Endodermal cell (in vitro differentiated cells): ENCODE measurements at regions not wholly inside any gene's neighbourhood (a gene's known extent, or its start where the extent isn't known, plus 50 kb on each side); places are given as distances from the start of the nearest gene placed in this dataset.

Experiments used
- DNase-seq: peaks from one replicate; pipeline ENCODE4 v3.0.0-alpha.2; 2017
- H3K27ac ChIP-seq: 2 replicates; pipeline ENCODE4 v1.5.1; 2013; ENCODE audit warnings: mild to moderate bottlenecking, low read depth, low read length, moderate library complexity
- H3K27me3 ChIP-seq: 2 replicates; pipeline ENCODE4 v1.6.1; 2013; ENCODE audit warnings: mild to moderate bottlenecking, low read length, moderate library complexity; ENCODE audit not compliant: insufficient read depth, control insufficient read depth, poor library complexity, severe bottlenecking
- H3K36me3 ChIP-seq: 2 replicates; pipeline ENCODE4 v1.7.0; 2013; ENCODE audit warnings: mild to moderate bottlenecking, low read length, moderate library complexity; ENCODE audit not compliant: control insufficient read depth, insufficient read depth
- H3K4me1 ChIP-seq: one replicate; pipeline ENCODE4 v1.7.0; 2013; ENCODE audit warnings: low read length; ENCODE audit not compliant: control insufficient read depth, insufficient read depth
- H3K4me3 ChIP-seq: 2 replicates; pipeline ENCODE4 v1.5.1; 2013; ENCODE audit warnings: mild to moderate bottlenecking, low read length, moderate library complexity
- H3K9ac ChIP-seq: 2 replicates; pipeline ENCODE4 v1.6.1; 2013; ENCODE audit warnings: mild to moderate bottlenecking, low read length, moderate library complexity; ENCODE audit not compliant: poor library complexity, severe bottlenecking; ENCODE audit errors: extremely low read depth
- H3K9me3 ChIP-seq: 2 replicates; pipeline ENCODE4 v1.6.1; 2013; ENCODE audit warnings: mild to moderate bottlenecking, low read length, moderate library complexity; ENCODE audit not compliant: control insufficient read depth
- H3K27ac Mint-ChIP-seq: 2 replicates; pipeline ENCODE4 v1.8.0; 2020; ENCODE audit warnings: mixed read lengths
- H3K27me3 Mint-ChIP-seq: 2 replicates; pipeline ENCODE4 v1.8.0; 2021; ENCODE audit warnings: mild to moderate bottlenecking, mixed read lengths; ENCODE audit not compliant: insufficient read depth
- H3K36me3 Mint-ChIP-seq: 2 replicates; pipeline ENCODE4 v1.8.0; 2020; ENCODE audit warnings: low read depth, mixed read lengths
- H3K4me1 Mint-ChIP-seq: 2 replicates; pipeline ENCODE4 v1.8.0; 2020; ENCODE audit warnings: mixed read lengths
- H3K4me3 Mint-ChIP-seq: 2 replicates; pipeline ENCODE4 v1.8.0; 2020; ENCODE audit warnings: mild to moderate bottlenecking, moderate library complexity, mixed read lengths
- H3K9me3 Mint-ChIP-seq: 2 replicates; pipeline ENCODE4 v1.8.0; 2020; ENCODE audit warnings: mild to moderate bottlenecking, mixed read lengths
- WGBS, 2 experiments: methylation state at CpG; one replicate each; pipeline versions ENCODE4 v1.1.5 to v1.1.7; 2013; ENCODE audit warnings: missing lambda C conversion rate in 2 of 2, mixed read lengths in 1 of 2; ENCODE audit not compliant: insufficient coverage in 1 of 2, insufficient read length in 1 of 2; 5-methylcytosine and 5-hydroxymethylcytosine counted together
- TF ChIP-seq, protein P1 (sequence below): fragments of 200-600 bp; sonication (generic); conservative IDR thresholded peaks from 2 replicates; pipeline ENCODE4 v1.5.0; 2021; ENCODE audit warnings: antibody characterized with exemption, mild to moderate bottlenecking

DNA sequence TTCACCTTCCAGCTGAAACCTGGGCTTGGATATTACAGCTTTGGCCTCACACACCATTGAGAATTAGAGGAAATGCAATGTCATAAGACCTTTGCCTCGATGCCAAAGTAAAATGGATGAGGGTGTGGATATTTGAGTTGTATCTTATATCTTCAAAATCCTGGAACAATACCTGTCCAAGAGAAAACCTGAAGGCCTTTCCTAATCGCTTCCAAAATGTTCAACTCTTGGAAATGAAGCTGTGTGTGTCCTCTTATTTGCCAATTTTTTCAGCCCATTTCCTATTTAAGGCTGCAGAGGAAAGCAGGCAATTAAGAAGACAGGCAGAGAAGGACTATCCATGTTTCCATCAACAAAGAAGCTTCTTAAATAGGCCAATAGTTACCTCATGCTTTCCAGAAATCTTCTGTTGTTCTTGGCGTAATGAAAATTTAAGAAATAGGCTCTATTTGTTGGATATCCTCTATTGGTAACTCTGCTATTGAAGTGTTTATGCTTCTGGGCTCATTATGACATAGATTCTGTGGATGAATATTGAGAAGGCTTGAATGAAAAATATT is 99.5 kb upstream of the ZBTB20 start:
- no peak overlapping the region for H3K4me3 Mint-ChIP-seq
- no peaks in the 10 kb centered on the region for H3K27me3 ChIP-seq
- WGBS, 2 experiments, result 88 to 89% methylated on average over 1 to 3 of the region's 3 CpGs
- H3K4me1 Mint-ChIP-seq, result peaks cover 1% of the 10 kb centered on the region
- H3K9ac ChIP-seq, result no peak overlapping the region
- no peak overlapping the region for H3K27ac ChIP-seq
- DNase-seq, result no peak
- H3K4me3 ChIP-seq, result no peak overlapping the region
- H3K4me1 ChIP-seq, result no peaks in the 10 kb centered on the region
- H3K9me3 ChIP-seq, result no peaks in the 10 kb centered on the region
- H3K27me3 Mint-ChIP-seq, result no peaks in the 10 kb centered on the region
- H3K36me3 Mint-ChIP-seq, result no peaks in the 10 kb centered on the region
- no peaks in the 10 kb centered on the region for H3K36me3 ChIP-seq
- TF ChIP-seq, protein P1, sequence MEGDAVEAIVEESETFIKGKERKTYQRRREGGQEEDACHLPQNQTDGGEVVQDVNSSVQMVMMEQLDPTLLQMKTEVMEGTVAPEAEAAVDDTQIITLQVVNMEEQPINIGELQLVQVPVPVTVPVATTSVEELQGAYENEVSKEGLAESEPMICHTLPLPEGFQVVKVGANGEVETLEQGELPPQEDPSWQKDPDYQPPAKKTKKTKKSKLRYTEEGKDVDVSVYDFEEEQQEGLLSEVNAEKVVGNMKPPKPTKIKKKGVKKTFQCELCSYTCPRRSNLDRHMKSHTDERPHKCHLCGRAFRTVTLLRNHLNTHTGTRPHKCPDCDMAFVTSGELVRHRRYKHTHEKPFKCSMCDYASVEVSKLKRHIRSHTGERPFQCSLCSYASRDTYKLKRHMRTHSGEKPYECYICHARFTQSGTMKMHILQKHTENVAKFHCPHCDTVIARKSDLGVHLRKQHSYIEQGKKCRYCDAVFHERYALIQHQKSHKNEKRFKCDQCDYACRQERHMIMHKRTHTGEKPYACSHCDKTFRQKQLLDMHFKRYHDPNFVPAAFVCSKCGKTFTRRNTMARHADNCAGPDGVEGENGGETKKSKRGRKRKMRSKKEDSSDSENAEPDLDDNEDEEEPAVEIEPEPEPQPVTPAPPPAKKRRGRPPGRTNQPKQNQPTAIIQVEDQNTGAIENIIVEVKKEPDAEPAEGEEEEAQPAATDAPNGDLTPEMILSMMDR, result no peak
- H3K9me3 Mint-ChIP-seq, result peaks cover 3% of the 10 kb centered on the region
- H3K27ac Mint-ChIP-seq, result no peak overlapping the region

DNA sequence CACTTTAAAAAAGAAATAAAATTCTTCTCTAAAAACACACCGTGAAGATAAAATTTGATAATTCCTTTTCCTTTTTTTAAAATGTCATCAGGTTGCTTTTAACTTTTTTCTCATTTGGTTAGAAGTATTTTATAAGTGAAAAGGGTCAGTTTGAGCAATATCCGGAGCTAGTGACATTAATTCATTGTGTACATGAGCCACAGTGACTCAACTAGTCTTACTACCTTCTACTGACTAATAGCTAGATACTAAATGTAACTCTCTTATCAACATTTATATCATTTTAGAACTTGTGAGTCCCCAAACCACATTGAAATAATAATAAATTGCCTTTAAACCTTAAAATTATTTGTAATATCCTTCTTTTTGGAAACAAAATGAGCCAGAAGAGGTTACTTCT is 101.2 kb upstream of the ZBTB20 start:
- no peak overlapping the region for H3K9ac ChIP-seq
- Mint-ChIP-seq H3K36me3 (no peaks in the 10 kb centered on the region), H3K9me3 (peaks cover 3% of the 10 kb centered on the region), H3K27ac (no peak overlapping the region), H3K27me3 (no peaks in the 10 kb centered on the region), H3K4me3 (no peak overlapping the region), H3K4me1 (peaks cover 1% of the 10 kb centered on the region)
- H3K27ac ChIP-seq, result no peak overlapping the region
- no peak for DNase-seq
- 91% methylated on average over 2 of the region's 2 CpGs; no CpG with 5 or more reads in 1 of the 2 experiments for WGBS, 2 experiments
- no peak overlapping the region for H3K4me3 ChIP-seq
- H3K27me3 ChIP-seq, result no peaks in the 10 kb centered on the region
- H3K9me3 ChIP-seq, result no peaks in the 10 kb centered on the region
- TF ChIP-seq, protein P1, result no peak
- no peaks in the 10 kb centered on the region for H3K36me3 ChIP-seq
- no peaks in the 10 kb centered on the region for H3K4me1 ChIP-seq

DNA sequence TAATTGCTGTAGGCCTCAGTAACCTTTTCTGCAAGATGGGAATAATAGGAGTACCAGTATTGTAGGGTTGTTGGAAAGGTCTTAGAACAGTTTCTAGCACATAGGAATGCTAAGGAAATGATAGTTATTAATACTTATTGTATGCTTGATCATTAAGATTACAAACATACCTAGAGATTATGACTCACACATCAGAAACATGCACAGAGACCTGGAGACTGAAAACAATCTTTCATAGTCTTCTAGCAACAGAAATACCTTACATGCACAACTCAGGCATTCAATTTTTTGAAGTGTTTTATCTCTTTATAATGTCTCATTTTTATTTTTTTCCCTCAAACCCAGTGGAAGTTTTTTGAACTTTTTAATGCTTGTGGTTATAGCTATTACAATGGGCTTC is 104.4 kb upstream of the ZBTB20 start:
- no peak overlapping the region for H3K27ac ChIP-seq
- H3K4me3 Mint-ChIP-seq, result no peak overlapping the region

More for the DNA sequence above, 104.4 kb upstream of the ZBTB20 start:
- H3K4me1 Mint-ChIP-seq, result peaks cover 1% of the 10 kb centered on the region
- H3K27ac Mint-ChIP-seq, result no peak overlapping the region
- H3K4me1 ChIP-seq, result no peaks in the 10 kb centered on the region
- TF ChIP-seq, protein P1, result no peak
- H3K27me3 ChIP-seq, result no peaks in the 10 kb centered on the region
- H3K9me3 ChIP-seq, result no peaks in the 10 kb centered on the region
- H3K9ac ChIP-seq, result no peak overlapping the region
- no peak overlapping the region for H3K4me3 ChIP-seq
- no peaks in the 10 kb centered on the region for H3K9me3 Mint-ChIP-seq
- no peaks in the 10 kb centered on the region for H3K27me3 Mint-ChIP-seq
- H3K36me3 Mint-ChIP-seq, result no peaks in the 10 kb centered on the region
- no peak for DNase-seq
- H3K36me3 ChIP-seq, result no peaks in the 10 kb centered on the region
